ENCODE measurements at regions not wholly inside any gene's neighbourhood (a gene's known extent, or its start where the extent isn't known, plus 50 kb on each side); places are given as distances from the start of the nearest gene placed in this dataset.

DNA sequence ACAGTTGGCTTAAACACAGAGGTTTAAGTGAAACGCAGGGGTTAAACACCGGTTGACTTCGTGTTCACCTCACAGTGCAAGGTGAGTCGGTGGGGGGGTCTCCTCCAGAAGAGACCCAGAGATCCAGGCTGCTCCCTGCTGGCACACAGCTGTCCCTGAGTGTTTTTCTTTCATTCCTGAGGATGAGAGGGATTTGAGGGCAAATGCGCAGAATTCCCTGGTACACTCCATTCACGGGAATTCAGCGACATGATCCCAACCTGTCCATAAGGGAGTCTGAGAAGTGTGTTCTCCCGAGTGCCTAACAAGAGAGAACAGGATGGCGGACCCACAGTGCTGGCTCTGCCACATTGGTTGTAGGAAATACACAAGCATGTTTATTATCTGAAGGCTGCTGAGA lies 107.2 kb upstream of the ESRRB start:
- CTCF ChIA-PET, result no interaction called here
- intact Hi-C loops (cut with micrococcal nuclease; ENCODE audit: unreplicated experiment), result no loop called here

DNA sequence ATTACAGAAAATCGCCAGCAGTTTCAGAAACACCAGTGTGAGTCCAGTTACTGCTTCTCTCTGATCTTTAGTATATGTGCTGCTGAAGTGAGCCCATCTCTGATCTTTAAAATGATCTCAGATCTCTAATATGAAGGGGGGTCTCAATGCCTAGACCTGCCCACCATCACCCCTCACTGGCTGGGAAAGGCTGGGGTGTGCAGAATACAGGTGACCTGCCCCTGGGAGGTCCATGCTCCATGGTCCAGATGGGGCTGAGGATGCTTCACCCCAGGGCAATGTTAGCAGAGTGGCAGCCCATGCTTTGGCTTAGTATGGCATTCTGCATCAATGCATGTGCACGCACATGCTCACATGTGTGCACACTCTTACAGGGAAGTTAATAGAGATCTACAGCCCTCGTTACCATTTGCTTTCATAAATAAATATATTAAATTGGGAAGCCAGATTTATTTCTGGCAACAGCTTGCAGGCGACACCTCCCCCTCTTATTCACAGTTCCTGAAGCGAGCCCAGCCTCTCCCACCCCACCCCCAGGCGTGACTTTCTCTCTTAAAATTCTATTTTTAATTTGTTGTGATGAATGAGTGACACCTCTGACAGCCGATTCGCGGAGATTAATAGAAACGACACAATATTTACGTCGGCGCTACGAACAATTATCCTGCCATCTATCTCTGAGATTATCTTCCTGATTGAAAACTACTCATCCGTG lies 104.7 kb upstream of the ESRRB start:
- H3F3A ChIP-seq (ENCODE audit: insufficient read depth, low read depth), result no peaks in the 10 kb centered on the region
- CTCF ChIA-PET, result no interaction called here
- no peaks in the 10 kb centered on the region for H3K4me1 ChIP-seq (replicated peaks; ENCODE audit: insufficient read depth)
- H4K20me1 ChIP-seq (ENCODE audit: insufficient read depth), result no peaks in the 10 kb centered on the region
- H3K27ac ChIP-seq, result no peak overlapping the region
- H3K79me2 ChIP-seq (ENCODE audit: low read depth), result no peaks in the 10 kb centered on the region
- TF ChIP-seq, protein P1, sequence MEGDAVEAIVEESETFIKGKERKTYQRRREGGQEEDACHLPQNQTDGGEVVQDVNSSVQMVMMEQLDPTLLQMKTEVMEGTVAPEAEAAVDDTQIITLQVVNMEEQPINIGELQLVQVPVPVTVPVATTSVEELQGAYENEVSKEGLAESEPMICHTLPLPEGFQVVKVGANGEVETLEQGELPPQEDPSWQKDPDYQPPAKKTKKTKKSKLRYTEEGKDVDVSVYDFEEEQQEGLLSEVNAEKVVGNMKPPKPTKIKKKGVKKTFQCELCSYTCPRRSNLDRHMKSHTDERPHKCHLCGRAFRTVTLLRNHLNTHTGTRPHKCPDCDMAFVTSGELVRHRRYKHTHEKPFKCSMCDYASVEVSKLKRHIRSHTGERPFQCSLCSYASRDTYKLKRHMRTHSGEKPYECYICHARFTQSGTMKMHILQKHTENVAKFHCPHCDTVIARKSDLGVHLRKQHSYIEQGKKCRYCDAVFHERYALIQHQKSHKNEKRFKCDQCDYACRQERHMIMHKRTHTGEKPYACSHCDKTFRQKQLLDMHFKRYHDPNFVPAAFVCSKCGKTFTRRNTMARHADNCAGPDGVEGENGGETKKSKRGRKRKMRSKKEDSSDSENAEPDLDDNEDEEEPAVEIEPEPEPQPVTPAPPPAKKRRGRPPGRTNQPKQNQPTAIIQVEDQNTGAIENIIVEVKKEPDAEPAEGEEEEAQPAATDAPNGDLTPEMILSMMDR (conservative IDR thresholded peaks at IDR 0.05), result no peak
- TF ChIP-seq EZH2 (IDR thresholded peaks at IDR 0.05; ENCODE audit: low read depth), result no peak
- no peaks in the 10 kb centered on the region; the same call in 1 of the 2 replicates for H3K9me3 ChIP-seq (ENCODE audit: insufficient read depth, low read depth)
- H3K9me2 ChIP-seq (ENCODE audit: insufficient read depth), result no peaks in the 10 kb centered on the region
- H3K27me3 ChIP-seq (ENCODE audit: insufficient read depth, low read depth), result peaks cover 98% of the 10 kb centered on the region
- H3K4me3 ChIP-seq, result no peak overlapping the region
- intact Hi-C loops (cut with micrococcal nuclease; ENCODE audit: unreplicated experiment), result no loop called here
- no peaks in the 10 kb centered on the region for H3K36me3 ChIP-seq (ENCODE audit: low read depth)
- H3K4me2 ChIP-seq, result no peak overlapping the region
- no TSS peak for BruUV-seq (replicated peaks)
- no peak overlapping the region for H2AFZ ChIP-seq
- POLR2A ChIA-PET (ENCODE audit: unreplicated experiment), result no interaction called here
- DNase-seq, result no peak

More for the DNA sequence above, 107.2 kb upstream of the ESRRB start:
- no peaks in the 10 kb centered on the region for H4K20me1 ChIP-seq (ENCODE audit: insufficient read depth)
- H3K27me3 ChIP-seq (ENCODE audit: insufficient read depth, low read depth), result peaks cover 98% of the 10 kb centered on the region
- no peaks in the 10 kb centered on the region for H3F3A ChIP-seq (ENCODE audit: insufficient read depth, low read depth)
- no peak for DNase-seq
- H2AFZ ChIP-seq, result no peak overlapping the region
- POLR2A ChIA-PET (ENCODE audit: unreplicated experiment), result no interaction called here
- no peaks in the 10 kb centered on the region for H3K9me2 ChIP-seq (ENCODE audit: insufficient read depth)
- H3K4me1 ChIP-seq (replicated peaks; ENCODE audit: insufficient read depth), result no peaks in the 10 kb centered on the region
- H3K36me3 ChIP-seq (ENCODE audit: low read depth), result no peaks in the 10 kb centered on the region
- no peaks in the 10 kb centered on the region for H3K79me2 ChIP-seq (ENCODE audit: low read depth)
- no peaks in the 10 kb centered on the region; the same call in 1 of the 2 replicates for H3K9me3 ChIP-seq (ENCODE audit: insufficient read depth, low read depth)
- no peak overlapping the region for H3K4me3 ChIP-seq
- H3K4me2 ChIP-seq, result no peak overlapping the region
- TF ChIP-seq, protein P1 (conservative IDR thresholded peaks at IDR 0.05), result no peak
- TF ChIP-seq EZH2 (IDR thresholded peaks at IDR 0.05; ENCODE audit: low read depth), result no peak
- no TSS peak for BruUV-seq (replicated peaks)
- no peak overlapping the region for H3K27ac ChIP-seq

DNA sequence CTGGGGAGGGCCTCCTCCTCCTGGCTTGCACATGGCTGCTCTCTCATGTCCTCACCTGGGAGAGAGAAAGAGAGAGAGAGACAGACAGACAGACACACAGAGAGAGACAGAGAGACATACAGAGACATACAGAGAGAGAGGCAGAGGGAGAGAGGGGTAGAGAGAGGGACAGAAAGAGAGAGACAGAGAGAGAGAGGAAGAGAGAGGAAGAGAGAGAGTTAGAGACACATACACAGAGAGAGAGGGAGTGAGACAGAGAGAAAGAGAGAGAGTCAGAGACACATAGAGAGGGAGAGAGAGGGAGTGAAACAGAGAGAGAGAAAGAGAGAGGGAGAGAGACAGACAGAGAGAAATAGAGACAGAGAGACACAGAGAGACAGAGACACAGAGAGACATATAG lies 103.6 kb upstream of the ESRRB start:
- Histone ChIP-seq H4K20me1 (ENCODE audit: insufficient read depth) (no peaks in the 10 kb centered on the region), H3K79me2 (ENCODE audit: low read depth) (no peaks in the 10 kb centered on the region), H3K36me3 (ENCODE audit: low read depth) (no peaks in the 10 kb centered on the region), H3K4me1 (replicated peaks; ENCODE audit: insufficient read depth) (no peaks in the 10 kb centered on the region), H3K27me3 (ENCODE audit: insufficient read depth, low read depth) (peaks cover 100% of the 10 kb centered on the region), H3K9me3 (ENCODE audit: insufficient read depth, low read depth) (no peaks in the 10 kb centered on the region), H3F3A (ENCODE audit: insufficient read depth, low read depth) (no peaks in the 10 kb centered on the region), H3K4me2 (no peak overlapping the region), H2AFZ (no peak overlapping the region), H3K9me2 (ENCODE audit: insufficient read depth) (no peaks in the 10 kb centered on the region), H3K4me3 (no peak overlapping the region), H3K27ac (no peak overlapping the region)
- no peak for DNase-seq
- intact Hi-C loops (cut with micrococcal nuclease; ENCODE audit: unreplicated experiment), result no loop called here
- CTCF ChIA-PET, result no interaction called here
- BruUV-seq (replicated peaks), result no TSS peak
- TF ChIP-seq, protein P1 (conservative IDR thresholded peaks at IDR 0.05), result no peak
- no peak for TF ChIP-seq EZH2 (IDR thresholded peaks at IDR 0.05; ENCODE audit: low read depth)
- POLR2A ChIA-PET (ENCODE audit: unreplicated experiment), result no interaction called here

All from PC-9 (cell line).